HG02938 (cell line): ENCODE measurements at regions not wholly inside any gene's neighbourhood (a gene's known extent, or its start where the extent isn't known, plus 50 kb on each side); places are given as distances from the start of the nearest gene placed in this dataset.
"Not testable (repeated sequence)": the region's sequence is repeated elsewhere in the genome, so short reads cannot be mapped to it uniquely, and the experiment has no call there.

Source experiments
- ATAC-seq: cut with Tn5 transposase; IDR thresholded peaks from one replicate; pipeline ENCODE4 v1.9.1; 2021; ENCODE audit warnings: mild to moderate bottlenecking, moderate library complexity; ENCODE audit not compliant: unreplicated experiment

GRCh38 chr13:82129281-82129680 lies 1753.0 kb downstream of the SLITRK1 start:
- no peak for ATAC-seq

- ATAC-seq: no peak
Observed at GRCh38 chr13:82118589-82118988, 1763.7 kb downstream of the SLITRK1 start.

GRCh38 chr13:82116422-82116989 lies 1765.8 kb downstream of the SLITRK1 start:
- no peak for ATAC-seq

- no peak for ATAC-seq
Observed at GRCh38 chr13:82115391-82115790, 1766.9 kb downstream of the SLITRK1 start.

- ATAC-seq: no peak
Observed at GRCh38 chr13:82096256-82096655, 1755.3 kb upstream of the SPRY2 start.

- ATAC-seq: no peak
Observed at GRCh38 chr13:82092312-82092711, 1751.4 kb upstream of the SPRY2 start.

GRCh38 chr13:82088781-82089180 lies 1747.9 kb upstream of the SPRY2 start:
- no peak for ATAC-seq

- ATAC-seq: no peak
Observed at GRCh38 chr13:82076496-82076895, 1735.6 kb upstream of the SPRY2 start.

GRCh38 chr13:82070416-82070815 lies 1729.5 kb upstream of the SPRY2 start:
- no peak for ATAC-seq

GRCh38 chr13:82062772-82063171 lies 1721.8 kb upstream of the SPRY2 start:
- ATAC-seq: no peak

- ATAC-seq: no peak
Observed at GRCh38 chr13:82058364-82058763, 1717.4 kb upstream of the SPRY2 start.

- not testable (repeated sequence) for ATAC-seq
Observed at GRCh38 chr13:82045316-82045715, 1704.4 kb upstream of the SPRY2 start.

- ATAC-seq: no peak
Observed at GRCh38 chr13:82036602-82037001, 1695.7 kb upstream of the SPRY2 start.

- ATAC-seq: no peak
Observed at GRCh38 chr13:82011355-82011754, 1670.4 kb upstream of the SPRY2 start.

GRCh38 chr13:82010780-82011179 lies 1669.9 kb upstream of the SPRY2 start:
- no peak for ATAC-seq

GRCh38 chr13:82002710-82003109 lies 1661.8 kb upstream of the SPRY2 start:
- ATAC-seq: no peak

GRCh38 chr13:81995316-81995715 lies 1654.4 kb upstream of the SPRY2 start:
- ATAC-seq: no peak

GRCh38 chr13:81990652-81991051 lies 1649.7 kb upstream of the SPRY2 start:
- ATAC-seq: no peak

- ATAC-seq: no peak
Observed at GRCh38 chr13:81988567-81988966, 1647.6 kb upstream of the SPRY2 start.

GRCh38 chr13:81987677-81988357 lies 1646.9 kb upstream of the SPRY2 start:
- no peak for ATAC-seq

- ATAC-seq: no peak
Observed at GRCh38 chr13:81987159-81987558, 1646.2 kb upstream of the SPRY2 start.

- no peak for ATAC-seq
Observed at GRCh38 chr13:81986308-81986707, 1645.4 kb upstream of the SPRY2 start.

- ATAC-seq: no peak
Observed at GRCh38 chr13:81957121-81957520, 1616.2 kb upstream of the SPRY2 start.
